Breast epithelium (tissue), 4 donors: ENCODE measurements at regions not wholly inside any gene's neighbourhood (a gene's known extent, or its start where the extent isn't known, plus 50 kb on each side); places are given as distances from the start of the nearest gene placed in this dataset.

ENCODE experiments used
- DNase-seq, 2 donors: peaks; one replicate each; pipeline ENCODE4 v3.0.0-alpha.2; 2019; ENCODE audit warnings: low spot score in 2 of 2
- H3K27ac ChIP-seq, 2 donors: fragments of 200-600 bp; sonication (generic) in 1 of 2; one replicate each; pipeline ENCODE4 v1.5.1; 2016 to 2019; ENCODE audit warnings: mild to moderate bottlenecking in 1 of 2
- H3K27me3 ChIP-seq, 2 donors: fragments of 200-600 bp; sonication (generic) in 1 of 2; one replicate each; pipeline versions ENCODE4 v1.5.1 to v1.6.0; 2017 to 2019; ENCODE audit warnings: control low read depth in 1 of 2, mild to moderate bottlenecking in 1 of 2
- H3K36me3 ChIP-seq: fragments of 200-600 bp; one replicate; pipeline ENCODE4 v1.5.1; 2019
- H3K4me1 ChIP-seq, 2 donors: fragments of 200-600 bp; sonication (generic); one replicate each; pipeline ENCODE4 v1.5.1; 2016 to 2019; ENCODE audit warnings: control low read depth in 1 of 2
- H3K4me3 ChIP-seq, 3 donors: fragments of 200-600 bp; sonication (generic); 1 replicate in 2 of 3; 2 replicates in 1 of 3; pipeline ENCODE4 v1.5.1; 2016 to 2019; ENCODE audit warnings: mild to moderate bottlenecking in 3 of 3, moderate library complexity in 2 of 3
- H3K9me3 ChIP-seq, 2 donors: fragments of 200-600 bp; sonication (generic) in 1 of 2; one replicate each; pipeline ENCODE4 v1.5.1; 2016 to 2019; ENCODE audit warnings: control low read depth in 1 of 2
- CTCF ChIP-seq, 3 donors: fragments of 450-650 bp; IDR thresholded peaks; one replicate each; pipeline ENCODE4 v1.5.1; 2016 to 2017; ENCODE audit warnings: antibody characterized with exemption in 3 of 3, mild to moderate bottlenecking in 3 of 3, moderate library complexity in 3 of 3
- POLR2A ChIP-seq: fragments of 450-650 bp; IDR thresholded peaks from one replicate; pipeline ENCODE4 v1.6.1; 2016; ENCODE audit warnings: antibody characterized with exemption, mild to moderate bottlenecking, moderate library complexity
- POLR2AphosphoS5 ChIP-seq, 3 donors: sonication (generic); formaldehyde crosslinking; IDR thresholded peaks; one replicate each; pipeline ENCODE4 v1.6.1; 2017; ENCODE audit warnings: antibody characterized with exemption in 3 of 3
- intact Hi-C: fragments of 100-400 bp; cut with DNase I; formaldehyde crosslinking; loops from one replicate; pipeline ENCODE4 v1.15.1; 2023; ENCODE audit warnings: low total_unique reads

DNA sequence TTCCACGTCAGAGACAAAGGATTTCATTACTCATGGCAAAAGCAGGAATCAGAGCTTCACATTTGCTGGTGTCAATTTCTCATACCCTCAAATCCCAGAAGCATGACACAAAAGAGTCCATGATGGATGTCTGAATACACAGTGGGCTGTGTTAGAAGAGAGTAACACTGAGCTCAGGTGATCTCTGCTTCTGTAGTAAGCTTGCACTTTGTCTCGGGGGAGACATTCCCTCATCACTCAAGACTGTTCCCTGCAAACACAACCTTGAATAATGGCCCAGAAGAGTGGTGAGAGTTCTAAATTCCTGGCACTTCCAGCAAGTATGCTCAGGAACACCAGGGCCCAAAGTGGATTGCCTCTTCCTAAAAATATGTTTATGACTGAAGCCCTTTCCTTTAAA lies 1787.2 kb upstream of the SEL1L start:
- Histone ChIP-seq H3K27me3 (no peaks in the 10 kb centered on the region), H3K27ac (no peak overlapping the region), H3K4me3 (no peak overlapping the region), H3K36me3 (no peaks in the 10 kb centered on the region), H3K4me1 (no peaks in the 10 kb centered on the region), H3K9me3 (no peaks in the 10 kb centered on the region)
- intact Hi-C loops, result no loop called here
- no peak for DNase-seq
- TF ChIP-seq POLR2AphosphoS5 (IDR thresholded peaks at IDR 0.05), result no peak
- TF ChIP-seq CTCF (IDR thresholded peaks at IDR 0.05), result no peak
- no peak for TF ChIP-seq POLR2A

GRCh38 chr14:83331513-83331912 lies 1797.9 kb upstream of the SEL1L start:
- intact Hi-C loops, result no loop called here
- Histone ChIP-seq H3K4me3 (no peak overlapping the region), H3K27me3 (no peaks in the 10 kb centered on the region), H3K4me1 (no peaks in the 10 kb centered on the region), H3K27ac (no peak overlapping the region), H3K9me3 (no peaks in the 10 kb centered on the region), H3K36me3 (no peaks in the 10 kb centered on the region)
- TF ChIP-seq POLR2A, result no peak
- TF ChIP-seq POLR2AphosphoS5 (IDR thresholded peaks at IDR 0.05), result no peak
- TF ChIP-seq CTCF (IDR thresholded peaks at IDR 0.05), result no peak
- no peak for DNase-seq

- no peaks in the 10 kb centered on the region for H3K4me1 ChIP-seq
- no peaks in the 10 kb centered on the region for H3K36me3 ChIP-seq
- DNase-seq, result no peak
- H3K27me3 ChIP-seq, result no peaks in the 10 kb centered on the region
- no peaks in the 10 kb centered on the region for H3K9me3 ChIP-seq
- TF ChIP-seq CTCF (IDR thresholded peaks at IDR 0.05) (no peak), POLR2A (no peak), POLR2AphosphoS5 (IDR thresholded peaks at IDR 0.05) (no peak)
- no peak overlapping the region for H3K4me3 ChIP-seq
- intact Hi-C loops, result no loop called here
- H3K27ac ChIP-seq, result no peak overlapping the region
Measured at GRCh38 chr14:83342590-83342989, 1808.9 kb upstream of the SEL1L start.

- Histone ChIP-seq H3K36me3 (no peaks in the 10 kb centered on the region), H3K4me1 (no peaks in the 10 kb centered on the region), H3K27me3 (no peaks in the 10 kb centered on the region), H3K4me3 (no peak overlapping the region), H3K27ac (no peak overlapping the region), H3K9me3 (no peaks in the 10 kb centered on the region)
- TF ChIP-seq POLR2A (no peak), CTCF (IDR thresholded peaks at IDR 0.05) (no peak), POLR2AphosphoS5 (IDR thresholded peaks at IDR 0.05) (no peak)
- no peak for DNase-seq
- intact Hi-C loops, result no loop called here
Measured at GRCh38 chr14:83347874-83348273, 1814.2 kb upstream of the SEL1L start.

GRCh38 chr14:83355609-83356008 lies 1822.0 kb upstream of the SEL1L start:
- TF ChIP-seq POLR2AphosphoS5 (IDR thresholded peaks at IDR 0.05) (no peak), CTCF (IDR thresholded peaks at IDR 0.05) (no peak), POLR2A (no peak)
- Histone ChIP-seq H3K36me3 (no peaks in the 10 kb centered on the region), H3K4me3 (no peak overlapping the region), H3K27ac (no peak overlapping the region), H3K27me3 (no peaks in the 10 kb centered on the region), H3K9me3 (no peaks in the 10 kb centered on the region), H3K4me1 (no peaks in the 10 kb centered on the region)
- DNase-seq, result no peak
- intact Hi-C loops, result no loop called here
